ENCODE measurements at regions not wholly inside any gene's neighbourhood (a gene's known extent, or its start where the extent isn't known, plus 50 kb on each side); places are given as distances from the start of the nearest gene placed in this dataset.

DNA sequence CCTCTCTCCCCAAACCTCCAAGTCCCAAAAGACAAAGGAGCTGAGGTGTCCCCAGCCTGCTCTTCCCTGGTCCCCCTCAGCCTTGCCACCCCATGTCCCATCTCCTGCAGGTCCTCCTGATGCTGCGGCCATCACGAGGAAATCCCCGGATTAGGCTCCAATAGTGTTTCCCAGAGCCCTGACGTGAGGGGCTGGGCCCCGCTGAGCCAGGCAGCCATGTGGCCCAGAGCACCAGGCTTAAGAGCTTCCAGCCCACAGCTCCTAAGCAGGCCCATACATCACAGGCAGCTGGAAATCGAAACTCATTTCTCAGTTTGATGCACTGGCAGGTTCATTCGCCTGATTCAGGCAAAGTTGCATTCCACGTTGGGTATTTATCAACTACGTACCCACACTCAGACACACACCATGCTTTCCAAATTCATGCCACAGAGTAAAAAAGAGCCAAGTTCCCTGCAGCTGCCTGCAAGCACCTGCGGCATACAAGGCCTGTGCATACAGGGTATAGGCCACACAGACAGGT is 114.2 kb downstream of the CHST1 start (continued):
- TF ChIP-seq, protein P1, sequence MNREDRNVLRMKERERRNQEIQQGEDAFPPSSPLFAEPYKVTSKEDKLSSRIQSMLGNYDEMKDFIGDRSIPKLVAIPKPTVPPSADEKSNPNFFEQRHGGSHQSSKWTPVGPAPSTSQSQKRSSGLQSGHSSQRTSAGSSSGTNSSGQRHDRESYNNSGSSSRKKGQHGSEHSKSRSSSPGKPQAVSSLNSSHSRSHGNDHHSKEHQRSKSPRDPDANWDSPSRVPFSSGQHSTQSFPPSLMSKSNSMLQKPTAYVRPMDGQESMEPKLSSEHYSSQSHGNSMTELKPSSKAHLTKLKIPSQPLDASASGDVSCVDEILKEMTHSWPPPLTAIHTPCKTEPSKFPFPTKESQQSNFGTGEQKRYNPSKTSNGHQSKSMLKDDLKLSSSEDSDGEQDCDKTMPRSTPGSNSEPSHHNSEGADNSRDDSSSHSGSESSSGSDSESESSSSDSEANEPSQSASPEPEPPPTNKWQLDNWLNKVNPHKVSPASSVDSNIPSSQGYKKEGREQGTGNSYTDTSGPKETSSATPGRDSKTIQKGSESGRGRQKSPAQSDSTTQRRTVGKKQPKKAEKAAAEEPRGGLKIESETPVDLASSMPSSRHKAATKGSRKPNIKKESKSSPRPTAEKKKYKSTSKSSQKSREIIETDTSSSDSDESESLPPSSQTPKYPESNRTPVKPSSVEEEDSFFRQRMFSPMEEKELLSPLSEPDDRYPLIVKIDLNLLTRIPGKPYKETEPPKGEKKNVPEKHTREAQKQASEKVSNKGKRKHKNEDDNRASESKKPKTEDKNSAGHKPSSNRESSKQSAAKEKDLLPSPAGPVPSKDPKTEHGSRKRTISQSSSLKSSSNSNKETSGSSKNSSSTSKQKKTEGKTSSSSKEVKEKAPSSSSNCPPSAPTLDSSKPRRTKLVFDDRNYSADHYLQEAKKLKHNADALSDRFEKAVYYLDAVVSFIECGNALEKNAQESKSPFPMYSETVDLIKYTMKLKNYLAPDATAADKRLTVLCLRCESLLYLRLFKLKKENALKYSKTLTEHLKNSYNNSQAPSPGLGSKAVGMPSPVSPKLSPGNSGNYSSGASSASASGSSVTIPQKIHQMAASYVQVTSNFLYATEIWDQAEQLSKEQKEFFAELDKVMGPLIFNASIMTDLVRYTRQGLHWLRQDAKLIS (CRISPR knock-in tag; IDR thresholded peaks at IDR 0.05; ENCODE audit: borderline replicate concordance), result no peak
- TF ChIP-seq, protein P2, sequence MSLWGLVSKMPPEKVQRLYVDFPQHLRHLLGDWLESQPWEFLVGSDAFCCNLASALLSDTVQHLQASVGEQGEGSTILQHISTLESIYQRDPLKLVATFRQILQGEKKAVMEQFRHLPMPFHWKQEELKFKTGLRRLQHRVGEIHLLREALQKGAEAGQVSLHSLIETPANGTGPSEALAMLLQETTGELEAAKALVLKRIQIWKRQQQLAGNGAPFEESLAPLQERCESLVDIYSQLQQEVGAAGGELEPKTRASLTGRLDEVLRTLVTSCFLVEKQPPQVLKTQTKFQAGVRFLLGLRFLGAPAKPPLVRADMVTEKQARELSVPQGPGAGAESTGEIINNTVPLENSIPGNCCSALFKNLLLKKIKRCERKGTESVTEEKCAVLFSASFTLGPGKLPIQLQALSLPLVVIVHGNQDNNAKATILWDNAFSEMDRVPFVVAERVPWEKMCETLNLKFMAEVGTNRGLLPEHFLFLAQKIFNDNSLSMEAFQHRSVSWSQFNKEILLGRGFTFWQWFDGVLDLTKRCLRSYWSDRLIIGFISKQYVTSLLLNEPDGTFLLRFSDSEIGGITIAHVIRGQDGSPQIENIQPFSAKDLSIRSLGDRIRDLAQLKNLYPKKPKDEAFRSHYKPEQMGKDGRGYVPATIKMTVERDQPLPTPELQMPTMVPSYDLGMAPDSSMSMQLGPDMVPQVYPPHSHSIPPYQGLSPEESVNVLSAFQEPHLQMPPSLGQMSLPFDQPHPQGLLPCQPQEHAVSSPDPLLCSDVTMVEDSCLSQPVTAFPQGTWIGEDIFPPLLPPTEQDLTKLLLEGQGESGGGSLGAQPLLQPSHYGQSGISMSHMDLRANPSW (CRISPR knock-in tag; conservative IDR thresholded peaks at IDR 0.05; ENCODE audit: low read depth), result no peak
- TF ChIP-seq, protein P3, sequence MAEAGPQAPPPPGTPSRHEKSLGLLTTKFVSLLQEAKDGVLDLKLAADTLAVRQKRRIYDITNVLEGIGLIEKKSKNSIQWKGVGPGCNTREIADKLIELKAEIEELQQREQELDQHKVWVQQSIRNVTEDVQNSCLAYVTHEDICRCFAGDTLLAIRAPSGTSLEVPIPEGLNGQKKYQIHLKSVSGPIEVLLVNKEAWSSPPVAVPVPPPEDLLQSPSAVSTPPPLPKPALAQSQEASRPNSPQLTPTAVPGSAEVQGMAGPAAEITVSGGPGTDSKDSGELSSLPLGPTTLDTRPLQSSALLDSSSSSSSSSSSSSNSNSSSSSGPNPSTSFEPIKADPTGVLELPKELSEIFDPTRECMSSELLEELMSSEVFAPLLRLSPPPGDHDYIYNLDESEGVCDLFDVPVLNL (CRISPR knock-in tag; IDR thresholded peaks at IDR 0.05; ENCODE audit: borderline replicate concordance, low read depth), result no peak
- TF ChIP-seq SOX15 (CRISPR knock-in tag; IDR thresholded peaks at IDR 0.05) (no peak), ZNF121 (CRISPR knock-in tag; IDR thresholded peaks at IDR 0.05) (no peak), GABPB1 (CRISPR knock-in tag; IDR thresholded peaks at IDR 0.05) (no peak), RORB (CRISPR knock-in tag; IDR thresholded peaks at IDR 0.05) (no peak), ZBTB21 (CRISPR knock-in tag; IDR thresholded peaks at IDR 0.05; ENCODE audit: borderline replicate concordance) (no peak), TEAD1 (CRISPR knock-in tag; IDR thresholded peaks at IDR 0.05) (no peak), TEAD4 (CRISPR knock-in tag; IDR thresholded peaks at IDR 0.05) (no peak)
- TF ChIP-seq, protein P4, sequence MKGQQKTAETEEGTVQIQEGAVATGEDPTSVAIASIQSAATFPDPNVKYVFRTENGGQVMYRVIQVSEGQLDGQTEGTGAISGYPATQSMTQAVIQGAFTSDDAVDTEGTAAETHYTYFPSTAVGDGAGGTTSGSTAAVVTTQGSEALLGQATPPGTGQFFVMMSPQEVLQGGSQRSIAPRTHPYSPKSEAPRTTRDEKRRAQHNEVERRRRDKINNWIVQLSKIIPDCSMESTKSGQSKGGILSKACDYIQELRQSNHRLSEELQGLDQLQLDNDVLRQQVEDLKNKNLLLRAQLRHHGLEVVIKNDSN (CRISPR knock-in tag; IDR thresholded peaks at IDR 0.05), result no peak
- TF ChIP-seq, protein P5, sequence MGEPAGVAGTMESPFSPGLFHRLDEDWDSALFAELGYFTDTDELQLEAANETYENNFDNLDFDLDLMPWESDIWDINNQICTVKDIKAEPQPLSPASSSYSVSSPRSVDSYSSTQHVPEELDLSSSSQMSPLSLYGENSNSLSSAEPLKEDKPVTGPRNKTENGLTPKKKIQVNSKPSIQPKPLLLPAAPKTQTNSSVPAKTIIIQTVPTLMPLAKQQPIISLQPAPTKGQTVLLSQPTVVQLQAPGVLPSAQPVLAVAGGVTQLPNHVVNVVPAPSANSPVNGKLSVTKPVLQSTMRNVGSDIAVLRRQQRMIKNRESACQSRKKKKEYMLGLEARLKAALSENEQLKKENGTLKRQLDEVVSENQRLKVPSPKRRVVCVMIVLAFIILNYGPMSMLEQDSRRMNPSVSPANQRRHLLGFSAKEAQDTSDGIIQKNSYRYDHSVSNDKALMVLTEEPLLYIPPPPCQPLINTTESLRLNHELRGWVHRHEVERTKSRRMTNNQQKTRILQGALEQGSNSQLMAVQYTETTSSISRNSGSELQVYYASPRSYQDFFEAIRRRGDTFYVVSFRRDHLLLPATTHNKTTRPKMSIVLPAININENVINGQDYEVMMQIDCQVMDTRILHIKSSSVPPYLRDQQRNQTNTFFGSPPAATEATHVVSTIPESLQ (CRISPR knock-in tag; IDR thresholded peaks at IDR 0.05), result no peak
- TF ChIP-seq, protein P6, sequence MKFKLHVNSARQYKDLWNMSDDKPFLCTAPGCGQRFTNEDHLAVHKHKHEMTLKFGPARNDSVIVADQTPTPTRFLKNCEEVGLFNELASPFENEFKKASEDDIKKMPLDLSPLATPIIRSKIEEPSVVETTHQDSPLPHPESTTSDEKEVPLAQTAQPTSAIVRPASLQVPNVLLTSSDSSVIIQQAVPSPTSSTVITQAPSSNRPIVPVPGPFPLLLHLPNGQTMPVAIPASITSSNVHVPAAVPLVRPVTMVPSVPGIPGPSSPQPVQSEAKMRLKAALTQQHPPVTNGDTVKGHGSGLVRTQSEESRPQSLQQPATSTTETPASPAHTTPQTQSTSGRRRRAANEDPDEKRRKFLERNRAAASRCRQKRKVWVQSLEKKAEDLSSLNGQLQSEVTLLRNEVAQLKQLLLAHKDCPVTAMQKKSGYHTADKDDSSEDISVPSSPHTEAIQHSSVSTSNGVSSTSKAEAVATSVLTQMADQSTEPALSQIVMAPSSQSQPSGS (CRISPR knock-in tag; IDR thresholded peaks at IDR 0.05; ENCODE audit: borderline replicate concordance, low read depth), result no peak
- TF ChIP-seq, protein P7, sequence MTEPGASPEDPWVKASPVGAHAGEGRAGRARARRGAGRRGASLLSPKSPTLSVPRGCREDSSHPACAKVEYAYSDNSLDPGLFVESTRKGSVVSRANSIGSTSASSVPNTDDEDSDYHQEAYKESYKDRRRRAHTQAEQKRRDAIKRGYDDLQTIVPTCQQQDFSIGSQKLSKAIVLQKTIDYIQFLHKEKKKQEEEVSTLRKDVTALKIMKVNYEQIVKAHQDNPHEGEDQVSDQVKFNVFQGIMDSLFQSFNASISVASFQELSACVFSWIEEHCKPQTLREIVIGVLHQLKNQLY (CRISPR knock-in tag; IDR thresholded peaks at IDR 0.05), result no peak
- TF ChIP-seq, protein P8, sequence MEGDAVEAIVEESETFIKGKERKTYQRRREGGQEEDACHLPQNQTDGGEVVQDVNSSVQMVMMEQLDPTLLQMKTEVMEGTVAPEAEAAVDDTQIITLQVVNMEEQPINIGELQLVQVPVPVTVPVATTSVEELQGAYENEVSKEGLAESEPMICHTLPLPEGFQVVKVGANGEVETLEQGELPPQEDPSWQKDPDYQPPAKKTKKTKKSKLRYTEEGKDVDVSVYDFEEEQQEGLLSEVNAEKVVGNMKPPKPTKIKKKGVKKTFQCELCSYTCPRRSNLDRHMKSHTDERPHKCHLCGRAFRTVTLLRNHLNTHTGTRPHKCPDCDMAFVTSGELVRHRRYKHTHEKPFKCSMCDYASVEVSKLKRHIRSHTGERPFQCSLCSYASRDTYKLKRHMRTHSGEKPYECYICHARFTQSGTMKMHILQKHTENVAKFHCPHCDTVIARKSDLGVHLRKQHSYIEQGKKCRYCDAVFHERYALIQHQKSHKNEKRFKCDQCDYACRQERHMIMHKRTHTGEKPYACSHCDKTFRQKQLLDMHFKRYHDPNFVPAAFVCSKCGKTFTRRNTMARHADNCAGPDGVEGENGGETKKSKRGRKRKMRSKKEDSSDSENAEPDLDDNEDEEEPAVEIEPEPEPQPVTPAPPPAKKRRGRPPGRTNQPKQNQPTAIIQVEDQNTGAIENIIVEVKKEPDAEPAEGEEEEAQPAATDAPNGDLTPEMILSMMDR (IDR thresholded peaks at IDR 0.05), result no peak
